ENCODE measurements at regions not wholly inside any gene's neighbourhood (a gene's known extent, or its start where the extent isn't known, plus 50 kb on each side); places are given as distances from the start of the nearest gene placed in this dataset.

DNA sequence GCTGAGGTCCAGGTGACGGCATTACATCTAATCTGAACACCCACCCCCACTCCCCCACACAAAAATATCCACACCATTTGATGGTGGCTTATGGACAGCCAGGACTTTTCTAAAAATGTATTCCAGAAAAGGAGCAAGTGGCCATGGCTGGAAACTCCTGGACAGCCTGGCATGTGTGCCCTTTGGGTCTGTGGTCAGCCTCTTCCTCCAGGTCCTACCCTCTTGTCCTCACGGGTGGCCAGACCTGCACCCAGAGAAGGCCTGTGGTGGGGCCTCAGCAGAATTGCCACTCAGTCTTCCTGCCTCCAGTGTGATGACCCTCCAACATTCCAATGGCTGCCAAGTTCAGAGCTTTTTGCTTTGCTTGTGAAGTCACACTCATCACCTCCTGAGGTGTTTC, 600.6 kb downstream of the AJAP1 start:
- TF ChIP-seq, protein P1, sequence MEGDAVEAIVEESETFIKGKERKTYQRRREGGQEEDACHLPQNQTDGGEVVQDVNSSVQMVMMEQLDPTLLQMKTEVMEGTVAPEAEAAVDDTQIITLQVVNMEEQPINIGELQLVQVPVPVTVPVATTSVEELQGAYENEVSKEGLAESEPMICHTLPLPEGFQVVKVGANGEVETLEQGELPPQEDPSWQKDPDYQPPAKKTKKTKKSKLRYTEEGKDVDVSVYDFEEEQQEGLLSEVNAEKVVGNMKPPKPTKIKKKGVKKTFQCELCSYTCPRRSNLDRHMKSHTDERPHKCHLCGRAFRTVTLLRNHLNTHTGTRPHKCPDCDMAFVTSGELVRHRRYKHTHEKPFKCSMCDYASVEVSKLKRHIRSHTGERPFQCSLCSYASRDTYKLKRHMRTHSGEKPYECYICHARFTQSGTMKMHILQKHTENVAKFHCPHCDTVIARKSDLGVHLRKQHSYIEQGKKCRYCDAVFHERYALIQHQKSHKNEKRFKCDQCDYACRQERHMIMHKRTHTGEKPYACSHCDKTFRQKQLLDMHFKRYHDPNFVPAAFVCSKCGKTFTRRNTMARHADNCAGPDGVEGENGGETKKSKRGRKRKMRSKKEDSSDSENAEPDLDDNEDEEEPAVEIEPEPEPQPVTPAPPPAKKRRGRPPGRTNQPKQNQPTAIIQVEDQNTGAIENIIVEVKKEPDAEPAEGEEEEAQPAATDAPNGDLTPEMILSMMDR (IDR thresholded peaks at IDR 0.05): no peak
- TF ChIP-seq POLR2A (IDR thresholded peaks at IDR 0.05): no peak

All from body of pancreas (tissue), 4 donors.